GM12878 (cell line): ENCODE measurements at regions not wholly inside any gene's neighbourhood (a gene's known extent, or its start where the extent isn't known, plus 50 kb on each side); places are given as distances from the start of the nearest gene placed in this dataset.

Source experiments
- CHD4 ChIP-seq: fragments of 200-600 bp; sonication (generic); IDR thresholded peaks from 2 replicates; pipeline ENCODE4 v1.6.1; 2016; ENCODE audit warnings: mild to moderate bottlenecking
- IKZF1 ChIP-seq: fragments of 450-650 bp; conservative IDR thresholded peaks from 2 replicates; pipeline ENCODE4 v1.6.1; 2017; ENCODE audit warnings: antibody characterized with exemption, mild to moderate bottlenecking
- MXI1 ChIP-seq: fragments of 150-350 bp; IDR thresholded peaks from 2 replicates; pipeline ENCODE4 v1.6.1; 2011; ENCODE audit warnings: low read depth, mild to moderate bottlenecking, inconsistent platforms, low read length, improper control_type of control experiment
- POLR2AphosphoS2 ChIP-seq: IDR thresholded peaks from 2 replicates; pipeline ENCODE4 v1.6.1; 2011; ENCODE audit warnings: low read depth, mild to moderate bottlenecking, low read length, improper control_type of control experiment, moderate library complexity
- POLR2AphosphoS5 ChIP-seq: IDR thresholded peaks from 2 replicates; pipeline ENCODE4 v1.6.1; 2011; ENCODE audit warnings: mild to moderate bottlenecking, low read length, inconsistent platforms
- SIX5 ChIP-seq: IDR thresholded peaks from 2 replicates; pipeline ENCODE4 v1.6.1; 2011; ENCODE audit warnings: mild to moderate bottlenecking, low read depth, low read length, moderate library complexity; ENCODE audit not compliant: severe bottlenecking
- SUPT20H ChIP-seq: IDR thresholded peaks from 2 replicates; pipeline ENCODE4 v1.6.1; 2011; ENCODE audit warnings: low read depth, mild to moderate bottlenecking, low read length, moderate library complexity, borderline replicate concordance; ENCODE audit not compliant: control insufficient read depth
- SUZ12 ChIP-seq: fragments of 200-600 bp; sonication (generic); IDR thresholded peaks from one replicate; pipeline ENCODE4 v1.6.1; 2018; ENCODE audit warnings: antibody characterized with exemption, mild to moderate bottlenecking; ENCODE audit not compliant: unreplicated experiment
- TAF1 ChIP-seq: IDR thresholded peaks from 2 replicates; pipeline ENCODE4 v1.6.1; 2011; ENCODE audit warnings: mild to moderate bottlenecking, low read depth, low read length, borderline replicate concordance
- TCF12 ChIP-seq: IDR thresholded peaks from 2 replicates; pipeline ENCODE4 v1.6.1; 2011; ENCODE audit warnings: low read depth, mild to moderate bottlenecking, low read length
- TCF7 ChIP-seq: IDR thresholded peaks from 2 replicates; pipeline ENCODE4 v1.6.1; 2014; ENCODE audit warnings: antibody characterized with exemption, borderline replicate concordance
- TF ChIP-seq, protein P1 (sequence below), 3 experiments: IDR thresholded peaks in 2 of 3; conservative IDR thresholded peaks in 1 of 3; 2 replicates each; pipeline ENCODE4 v1.5.1; 2011; ENCODE audit warnings: low read depth in 3 of 3, low read length in 3 of 3, mild to moderate bottlenecking in 3 of 3, control low read depth in 2 of 3, moderate library complexity in 2 of 3, inconsistent platforms in 1 of 3, mixed read lengths in 1 of 3; ENCODE audit not compliant: control insufficient read depth in 2 of 3, insufficient read depth in 1 of 3; ENCODE audit errors: extremely low read depth in 1 of 3

DNA sequence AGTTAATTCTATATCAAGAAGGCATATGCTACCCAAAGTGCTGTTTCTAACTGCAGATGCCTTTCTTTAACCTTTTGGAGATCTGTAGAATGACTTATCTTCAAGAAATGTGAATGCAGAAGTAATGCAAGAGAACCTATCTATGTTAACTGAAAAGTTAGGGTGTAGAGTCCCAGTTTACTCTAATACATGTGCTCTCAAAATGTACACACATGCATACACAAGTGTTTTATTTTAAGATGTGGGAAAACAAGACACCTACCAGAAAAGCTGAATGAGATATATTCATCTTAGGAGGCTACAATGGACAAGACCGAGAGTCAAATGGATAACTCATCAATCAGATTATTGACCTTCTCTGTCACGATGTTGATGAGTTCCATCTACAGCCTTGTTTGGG is 80.9 kb downstream of the CDCA7 start:
- TF ChIP-seq, protein P1, sequence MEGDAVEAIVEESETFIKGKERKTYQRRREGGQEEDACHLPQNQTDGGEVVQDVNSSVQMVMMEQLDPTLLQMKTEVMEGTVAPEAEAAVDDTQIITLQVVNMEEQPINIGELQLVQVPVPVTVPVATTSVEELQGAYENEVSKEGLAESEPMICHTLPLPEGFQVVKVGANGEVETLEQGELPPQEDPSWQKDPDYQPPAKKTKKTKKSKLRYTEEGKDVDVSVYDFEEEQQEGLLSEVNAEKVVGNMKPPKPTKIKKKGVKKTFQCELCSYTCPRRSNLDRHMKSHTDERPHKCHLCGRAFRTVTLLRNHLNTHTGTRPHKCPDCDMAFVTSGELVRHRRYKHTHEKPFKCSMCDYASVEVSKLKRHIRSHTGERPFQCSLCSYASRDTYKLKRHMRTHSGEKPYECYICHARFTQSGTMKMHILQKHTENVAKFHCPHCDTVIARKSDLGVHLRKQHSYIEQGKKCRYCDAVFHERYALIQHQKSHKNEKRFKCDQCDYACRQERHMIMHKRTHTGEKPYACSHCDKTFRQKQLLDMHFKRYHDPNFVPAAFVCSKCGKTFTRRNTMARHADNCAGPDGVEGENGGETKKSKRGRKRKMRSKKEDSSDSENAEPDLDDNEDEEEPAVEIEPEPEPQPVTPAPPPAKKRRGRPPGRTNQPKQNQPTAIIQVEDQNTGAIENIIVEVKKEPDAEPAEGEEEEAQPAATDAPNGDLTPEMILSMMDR (IDR thresholded peaks at IDR 0.05 in 2 of 3, conservative IDR thresholded peaks at IDR 0.05 in 1 of 3; ENCODE audit: control insufficient read depth in 2 of 3, extremely low read depth in 1 of 3, insufficient read depth in 1 of 3, low read depth in 3 of 3, low read length in 3 of 3), result no peak
- TF ChIP-seq POLR2AphosphoS2 (no peak), SUZ12 (no peak), TCF12 (no peak), IKZF1 (no peak), MXI1 (no peak), SIX5 (no peak), TAF1 (no peak), POLR2AphosphoS5 (no peak), SUPT20H (no peak), TCF7 (no peak), CHD4 (no peak)
